ENCODE measurements at regions not wholly inside any gene's neighbourhood (a gene's known extent, or its start where the extent isn't known, plus 50 kb on each side); places are given as distances from the start of the nearest gene placed in this dataset.

GRCh38 chr14:44204061-44204835 is 302.8 kb downstream of the FSCB start:
- no peaks in the 10 kb centered on the region for H3K4me1 ChIP-seq (ENCODE audit: control insufficient read depth, low read length)
- no peaks in the 10 kb centered on the region for H3K9me2 ChIP-seq (replicated peaks; ENCODE audit: control insufficient read depth, low read length)
- H3K27ac ChIP-seq (ENCODE audit: low read depth, low read length) = no peak overlapping the region
- H3K36me3 ChIP-seq (ENCODE audit: control insufficient read depth, low read length) = no peaks in the 10 kb centered on the region
- H3F3A ChIP-seq (ENCODE audit: control insufficient read depth, insufficient read depth) = no peaks in the 10 kb centered on the region
- H3K4me2 ChIP-seq (ENCODE audit: low read length) = no peak overlapping the region
- H3K27me3 ChIP-seq (ENCODE audit: control insufficient read depth, low read length) = no peaks in the 10 kb centered on the region
- no peaks in the 10 kb centered on the region for H3K79me2 ChIP-seq (ENCODE audit: control insufficient read depth, low read length)
- no peak overlapping the region for H3K4me3 ChIP-seq (ENCODE audit: low read length)
- TF ChIP-seq, protein P1, sequence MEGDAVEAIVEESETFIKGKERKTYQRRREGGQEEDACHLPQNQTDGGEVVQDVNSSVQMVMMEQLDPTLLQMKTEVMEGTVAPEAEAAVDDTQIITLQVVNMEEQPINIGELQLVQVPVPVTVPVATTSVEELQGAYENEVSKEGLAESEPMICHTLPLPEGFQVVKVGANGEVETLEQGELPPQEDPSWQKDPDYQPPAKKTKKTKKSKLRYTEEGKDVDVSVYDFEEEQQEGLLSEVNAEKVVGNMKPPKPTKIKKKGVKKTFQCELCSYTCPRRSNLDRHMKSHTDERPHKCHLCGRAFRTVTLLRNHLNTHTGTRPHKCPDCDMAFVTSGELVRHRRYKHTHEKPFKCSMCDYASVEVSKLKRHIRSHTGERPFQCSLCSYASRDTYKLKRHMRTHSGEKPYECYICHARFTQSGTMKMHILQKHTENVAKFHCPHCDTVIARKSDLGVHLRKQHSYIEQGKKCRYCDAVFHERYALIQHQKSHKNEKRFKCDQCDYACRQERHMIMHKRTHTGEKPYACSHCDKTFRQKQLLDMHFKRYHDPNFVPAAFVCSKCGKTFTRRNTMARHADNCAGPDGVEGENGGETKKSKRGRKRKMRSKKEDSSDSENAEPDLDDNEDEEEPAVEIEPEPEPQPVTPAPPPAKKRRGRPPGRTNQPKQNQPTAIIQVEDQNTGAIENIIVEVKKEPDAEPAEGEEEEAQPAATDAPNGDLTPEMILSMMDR (IDR thresholded peaks at IDR 0.05; ENCODE audit: low read depth, low read length, poor library complexity, severe bottlenecking) = no peak
- no peak for TF ChIP-seq EZH2phosphoT487 (IDR thresholded peaks at IDR 0.05; ENCODE audit: borderline replicate concordance, low read length)
- H4K20me1 ChIP-seq (ENCODE audit: control insufficient read depth, insufficient read depth, low read depth, low read length) = no peaks in the 10 kb centered on the region
- no peaks in the 10 kb centered on the region for H3K9me3 ChIP-seq (ENCODE audit: control insufficient read depth, insufficient read depth, low read length)

GRCh38 chr14:44180975-44181374 is 326.1 kb downstream of the FSCB start:
- H3K4me2 ChIP-seq (ENCODE audit: low read length) = no peak overlapping the region
- no peaks in the 10 kb centered on the region for H3K79me2 ChIP-seq (ENCODE audit: control insufficient read depth, low read length)
- H4K20me1 ChIP-seq (ENCODE audit: control insufficient read depth, insufficient read depth, low read depth, low read length) = no peaks in the 10 kb centered on the region
- no peaks in the 10 kb centered on the region for H3K9me2 ChIP-seq (replicated peaks; ENCODE audit: control insufficient read depth, low read length)
- H3K9me3 ChIP-seq (ENCODE audit: control insufficient read depth, insufficient read depth, low read length) = peaks cover 2% of the 10 kb centered on the region; the same call in 1 of the 2 replicates
- TF ChIP-seq, protein P1 (IDR thresholded peaks at IDR 0.05; ENCODE audit: low read depth, low read length, poor library complexity, severe bottlenecking) = no peak
- no peak for TF ChIP-seq EZH2phosphoT487 (IDR thresholded peaks at IDR 0.05; ENCODE audit: borderline replicate concordance, low read length)
- H3K36me3 ChIP-seq (ENCODE audit: control insufficient read depth, low read length) = no peaks in the 10 kb centered on the region
- H3F3A ChIP-seq (ENCODE audit: control insufficient read depth, insufficient read depth) = no peaks in the 10 kb centered on the region
- no peaks in the 10 kb centered on the region for H3K27me3 ChIP-seq (ENCODE audit: control insufficient read depth, low read length)
- H3K27ac ChIP-seq (ENCODE audit: low read depth, low read length) = no peak overlapping the region
- no peak overlapping the region for H3K4me3 ChIP-seq (ENCODE audit: low read length)
- no peaks in the 10 kb centered on the region for H3K4me1 ChIP-seq (ENCODE audit: control insufficient read depth, low read length)

GRCh38 chr14:44170556-44170955 is 336.5 kb downstream of the FSCB start:
- Histone ChIP-seq H3K9me2 (replicated peaks; ENCODE audit: control insufficient read depth, low read length) (no peaks in the 10 kb centered on the region; the same call in 1 of the 2 replicates), H3K27me3 (ENCODE audit: control insufficient read depth, low read length) (no peaks in the 10 kb centered on the region), H3F3A (ENCODE audit: control insufficient read depth, insufficient read depth) (no peaks in the 10 kb centered on the region), H3K4me2 (ENCODE audit: low read length) (no peak overlapping the region), H3K4me3 (ENCODE audit: low read length) (no peak overlapping the region), H3K9me3 (ENCODE audit: control insufficient read depth, insufficient read depth, low read length) (no peaks in the 10 kb centered on the region), H3K36me3 (ENCODE audit: control insufficient read depth, low read length) (no peaks in the 10 kb centered on the region), H4K20me1 (ENCODE audit: control insufficient read depth, insufficient read depth, low read depth, low read length) (no peaks in the 10 kb centered on the region), H3K4me1 (ENCODE audit: control insufficient read depth, low read length) (no peaks in the 10 kb centered on the region), H3K27ac (ENCODE audit: low read depth, low read length) (no peak overlapping the region), H3K79me2 (ENCODE audit: control insufficient read depth, low read length) (no peaks in the 10 kb centered on the region)
- TF ChIP-seq EZH2phosphoT487 (IDR thresholded peaks at IDR 0.05; ENCODE audit: borderline replicate concordance, low read length) = no peak
- TF ChIP-seq, protein P1 (IDR thresholded peaks at IDR 0.05; ENCODE audit: low read depth, low read length, poor library complexity, severe bottlenecking) = no peak
